HCT116 (cell line): ENCODE measurements at regions not wholly inside any gene's neighbourhood (a gene's known extent, or its start where the extent isn't known, plus 50 kb on each side); places are given as distances from the start of the nearest gene placed in this dataset.

ENCODE experiments used
- ATAC-seq: fragments of 200-7000 bp; cut with Tn5 transposase; 2 replicates; pipeline ENCODE4 v1.9.1; 2020; ENCODE audit warnings: mild to moderate bottlenecking, moderate library complexity
- BruUV-seq: library from RNA; stranded (reverse); fragments of 400-500 nt; replicated peaks from 2 replicates; lab custom pipeline; 2021; lab: Mats Ljungman, UMichigan
- CTCF ChIA-PET: fragments of 300-600 bp; sonication (Branson Sonifier 250); formaldehyde crosslinking; loops from one replicate; lab custom pipeline; 2021; ENCODE audit warnings: antibody characterized with exemption; lab: Charles Lee
- POLR2A ChIA-PET: fragments of 300-600, 350-600 bp; sonication (Branson Sonifier 250); formaldehyde crosslinking; loops from one replicate; lab custom pipeline; 2021; ENCODE audit warnings: antibody characterized with exemption; lab: Charles Lee
- RAD21 ChIA-PET, 2 experiments: fragments of 300-600 bp; sonication (Branson Sonifier 250); formaldehyde crosslinking; loops; one replicate each; lab custom pipeline; 2023; ENCODE audit warnings: low total read pairs in 2 of 2; ENCODE audit not compliant: uncharacterized antibody in 2 of 2, unreplicated experiment in 2 of 2, low non-redundant PET in 1 of 2; lab: Charles Lee
- DNase-seq: peaks from one replicate; pipeline ENCODE4 v3.0.0-alpha.2; 2010; ENCODE audit warnings: low read depth, low spot score
- H2AFZ ChIP-seq: fragments of 200-600 bp; shearing (Covaris generic), sonication (generic); 2 replicates; pipeline ENCODE4 v1.6.1; 2017; ENCODE audit warnings: low read depth, mixed run types, mixed read lengths, antibody characterized with exemption, low read length; ENCODE audit not compliant: poor library complexity, severe bottlenecking
- H3K27ac ChIP-seq: 2 replicates; pipeline ENCODE4 v1.5.1; 2012; ENCODE audit warnings: low read depth, low read length
- H3K27me3 ChIP-seq: fragments of 200-600 bp; sonication (generic); 2 replicates; pipeline ENCODE4 v1.6.1; 2016; ENCODE audit warnings: mixed run types, low read length, mixed read lengths; ENCODE audit not compliant: insufficient read depth
- H3K36me3 ChIP-seq, 2 experiments: fragments of 200-500 bp in 1 of 2; fragments of 200-600 bp in 1 of 2; sonication (Bioruptor generic) in 1 of 2; sonication (generic) in 1 of 2; 2 replicates each; pipeline versions ENCODE4 v1.5.1 to v1.6.1; 2014 to 2016; ENCODE audit warnings: low read length in 2 of 2, inconsistent platforms in 1 of 2, mixed read lengths in 1 of 2, mixed run types in 1 of 2; ENCODE audit not compliant: insufficient read depth in 2 of 2, control insufficient read depth in 1 of 2
- H3K4me1 ChIP-seq, 2 experiments: fragments of 200-600 bp in 1 of 2; sonication (generic) in 1 of 2; 2 replicates each; pipeline versions ENCODE4 v1.5.1 to v1.6.1; 2012 to 2017; ENCODE audit warnings: low read length in 2 of 2, inconsistent platforms in 1 of 2, mild to moderate bottlenecking in 1 of 2, mixed read lengths in 1 of 2, mixed run types in 1 of 2, moderate library complexity in 1 of 2; ENCODE audit not compliant: insufficient read depth in 2 of 2, control insufficient read depth in 1 of 2
- H3K4me2 ChIP-seq: fragments of 200-600 bp; sonication (generic); 2 replicates; pipeline ENCODE4 v1.6.1; 2017; ENCODE audit warnings: mixed run types, low read length, mixed read lengths
- H3K4me3 ChIP-seq, 2 experiments: fragments of 200-600 bp in 1 of 2; sonication (generic) in 1 of 2; replicated peaks in 1 of 2; 2 replicates each; pipeline ENCODE4 v1.5.1; 2011 to 2016; ENCODE audit warnings: low read length in 2 of 2, control low read depth in 1 of 2, low read depth in 1 of 2, mild to moderate bottlenecking in 1 of 2, mixed read lengths in 1 of 2, mixed run types in 1 of 2
- H3K79me2 ChIP-seq: fragments of 200-600 bp; sonication (generic); 2 replicates; pipeline ENCODE4 v1.6.1; 2017; ENCODE audit warnings: mild to moderate bottlenecking, mixed run types, low read length, moderate library complexity, mixed read lengths; ENCODE audit not compliant: insufficient read depth
- H3K9ac ChIP-seq: fragments of 200-600 bp; sonication (generic); 2 replicates; pipeline ENCODE4 v1.6.1; 2016; ENCODE audit warnings: low read length, mixed read lengths
- H3K9me2 ChIP-seq: fragments of 200-600 bp; sonication (generic), shearing (Covaris generic); 2 replicates; pipeline ENCODE4 v1.6.1; 2017; ENCODE audit warnings: mixed run types, mild to moderate bottlenecking, moderate library complexity; ENCODE audit not compliant: insufficient read depth
- H3K9me3 ChIP-seq, 2 experiments: fragments of 200-500 bp in 1 of 2; fragments of 200-600 bp in 1 of 2; sonication (Bioruptor generic) in 1 of 2; sonication (generic) in 1 of 2; 2 replicates each; pipeline ENCODE4 v1.6.1; 2014 to 2017; ENCODE audit warnings: low read length in 2 of 2, mixed read lengths in 2 of 2, inconsistent platforms in 1 of 2, low read depth in 1 of 2, mild to moderate bottlenecking in 1 of 2, mixed run types in 1 of 2, moderate library complexity in 1 of 2; ENCODE audit not compliant: control insufficient read depth in 1 of 2, insufficient read depth in 1 of 2
- H4K20me1 ChIP-seq: fragments of 200-600 bp; sonication (generic), shearing (Covaris generic); 2 replicates; pipeline ENCODE4 v1.6.1; 2017; ENCODE audit warnings: mixed run types, mild to moderate bottlenecking, moderate library complexity; ENCODE audit not compliant: insufficient read depth
- FOSL1 ChIP-seq: IDR thresholded peaks from 2 replicates; pipeline ENCODE4 v1.6.1; 2012; ENCODE audit warnings: low read depth
- POLR2A ChIP-seq: IDR thresholded peaks from 2 replicates; pipeline ENCODE4 v1.7.0; 2011; ENCODE audit warnings: borderline replicate concordance; ENCODE audit not compliant: insufficient read depth, insufficient read length; ENCODE audit errors: extremely low read depth
- SIN3A ChIP-seq: IDR thresholded peaks from 2 replicates; pipeline ENCODE4 v1.6.1; 2012; ENCODE audit warnings: low read depth
- TCF7L2 ChIP-seq: IDR thresholded peaks from 2 replicates; pipeline ENCODE4 v1.7.0; 2011; ENCODE audit warnings: borderline replicate concordance, inconsistent platforms; ENCODE audit not compliant: insufficient read depth, insufficient read length; ENCODE audit errors: extremely low read depth
- YY1 ChIP-seq: IDR thresholded peaks from 2 replicates; pipeline ENCODE4 v1.6.1; 2011; ENCODE audit warnings: low read length, low read depth, moderate library complexity, mild to moderate bottlenecking; ENCODE audit not compliant: insufficient replicate concordance; ENCODE audit errors: extremely low read depth
- ZFX ChIP-seq: fragments of 450-650 bp; IDR thresholded peaks from 2 replicates; pipeline ENCODE4 v1.6.1; 2017
- intact Hi-C: fragments of 100-400 bp; cut with micrococcal nuclease; formaldehyde crosslinking; loops from 2 replicates; pipeline ENCODE4 v1.10.0; 2022
- TF ChIP-seq, protein P1 (sequence below), 3 experiments: fragments of 200-600 bp in 1 of 3; sonication (generic) in 1 of 3; IDR thresholded peaks in 2 of 3; conservative IDR thresholded peaks in 1 of 3; 2 replicates each; pipeline ENCODE4 v1.5.1; 2012 to 2017; ENCODE audit warnings: low read depth in 2 of 3, low read length in 2 of 3, antibody characterized with exemption in 1 of 3, borderline replicate concordance in 1 of 3, control low read depth in 1 of 3, mild to moderate bottlenecking in 1 of 3, mixed read lengths in 1 of 3, mixed run types in 1 of 3, moderate library complexity in 1 of 3; ENCODE audit not compliant: insufficient read depth in 1 of 3
- TF ChIP-seq, protein P2 (sequence below): IDR thresholded peaks from 2 replicates; pipeline ENCODE4 v1.6.1; 2012; ENCODE audit warnings: low read depth
- TF ChIP-seq, protein P3 (sequence below): IDR thresholded peaks from 2 replicates; pipeline ENCODE4 v1.6.1; 2011; ENCODE audit warnings: mild to moderate bottlenecking, low read length, moderate library complexity; ENCODE audit not compliant: insufficient replicate concordance; ENCODE audit errors: extremely low read depth

DNA sequence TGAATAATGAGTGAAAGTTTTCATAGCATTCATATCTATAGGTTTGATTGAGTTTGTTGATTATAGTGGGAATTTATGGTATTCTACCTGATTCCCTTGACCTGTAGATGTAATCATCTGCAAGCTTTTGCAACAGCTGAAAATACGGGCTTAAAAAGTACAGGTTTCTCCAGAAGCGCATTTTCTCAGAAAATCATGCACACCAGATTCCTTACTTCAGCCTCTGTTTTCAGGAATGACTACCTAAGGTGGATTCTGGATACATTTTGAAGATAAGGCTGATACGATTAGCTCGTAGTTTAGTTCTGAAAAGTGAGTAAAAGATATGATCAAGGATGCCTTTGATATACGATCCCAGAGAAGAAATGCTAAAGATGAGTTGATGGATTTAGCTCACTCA is 694.8 kb upstream of the CDH10 start:
- no peaks in the 10 kb centered on the region for H3K9me2 ChIP-seq
- TF ChIP-seq, protein P1, sequence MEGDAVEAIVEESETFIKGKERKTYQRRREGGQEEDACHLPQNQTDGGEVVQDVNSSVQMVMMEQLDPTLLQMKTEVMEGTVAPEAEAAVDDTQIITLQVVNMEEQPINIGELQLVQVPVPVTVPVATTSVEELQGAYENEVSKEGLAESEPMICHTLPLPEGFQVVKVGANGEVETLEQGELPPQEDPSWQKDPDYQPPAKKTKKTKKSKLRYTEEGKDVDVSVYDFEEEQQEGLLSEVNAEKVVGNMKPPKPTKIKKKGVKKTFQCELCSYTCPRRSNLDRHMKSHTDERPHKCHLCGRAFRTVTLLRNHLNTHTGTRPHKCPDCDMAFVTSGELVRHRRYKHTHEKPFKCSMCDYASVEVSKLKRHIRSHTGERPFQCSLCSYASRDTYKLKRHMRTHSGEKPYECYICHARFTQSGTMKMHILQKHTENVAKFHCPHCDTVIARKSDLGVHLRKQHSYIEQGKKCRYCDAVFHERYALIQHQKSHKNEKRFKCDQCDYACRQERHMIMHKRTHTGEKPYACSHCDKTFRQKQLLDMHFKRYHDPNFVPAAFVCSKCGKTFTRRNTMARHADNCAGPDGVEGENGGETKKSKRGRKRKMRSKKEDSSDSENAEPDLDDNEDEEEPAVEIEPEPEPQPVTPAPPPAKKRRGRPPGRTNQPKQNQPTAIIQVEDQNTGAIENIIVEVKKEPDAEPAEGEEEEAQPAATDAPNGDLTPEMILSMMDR (IDR thresholded peaks at IDR 0.05 in 2 of 3, conservative IDR thresholded peaks at IDR 0.05 in 1 of 3; ENCODE audit: borderline replicate concordance in 1 of 3, insufficient read depth in 1 of 3, low read depth in 2 of 3, low read length in 2 of 3): no peak
- TF ChIP-seq YY1: no peak
- TF ChIP-seq POLR2A: no peak
- no peak for TF ChIP-seq SIN3A
- TF ChIP-seq TCF7L2: no peak
- TF ChIP-seq FOSL1: no peak
- TF ChIP-seq, protein P2, sequence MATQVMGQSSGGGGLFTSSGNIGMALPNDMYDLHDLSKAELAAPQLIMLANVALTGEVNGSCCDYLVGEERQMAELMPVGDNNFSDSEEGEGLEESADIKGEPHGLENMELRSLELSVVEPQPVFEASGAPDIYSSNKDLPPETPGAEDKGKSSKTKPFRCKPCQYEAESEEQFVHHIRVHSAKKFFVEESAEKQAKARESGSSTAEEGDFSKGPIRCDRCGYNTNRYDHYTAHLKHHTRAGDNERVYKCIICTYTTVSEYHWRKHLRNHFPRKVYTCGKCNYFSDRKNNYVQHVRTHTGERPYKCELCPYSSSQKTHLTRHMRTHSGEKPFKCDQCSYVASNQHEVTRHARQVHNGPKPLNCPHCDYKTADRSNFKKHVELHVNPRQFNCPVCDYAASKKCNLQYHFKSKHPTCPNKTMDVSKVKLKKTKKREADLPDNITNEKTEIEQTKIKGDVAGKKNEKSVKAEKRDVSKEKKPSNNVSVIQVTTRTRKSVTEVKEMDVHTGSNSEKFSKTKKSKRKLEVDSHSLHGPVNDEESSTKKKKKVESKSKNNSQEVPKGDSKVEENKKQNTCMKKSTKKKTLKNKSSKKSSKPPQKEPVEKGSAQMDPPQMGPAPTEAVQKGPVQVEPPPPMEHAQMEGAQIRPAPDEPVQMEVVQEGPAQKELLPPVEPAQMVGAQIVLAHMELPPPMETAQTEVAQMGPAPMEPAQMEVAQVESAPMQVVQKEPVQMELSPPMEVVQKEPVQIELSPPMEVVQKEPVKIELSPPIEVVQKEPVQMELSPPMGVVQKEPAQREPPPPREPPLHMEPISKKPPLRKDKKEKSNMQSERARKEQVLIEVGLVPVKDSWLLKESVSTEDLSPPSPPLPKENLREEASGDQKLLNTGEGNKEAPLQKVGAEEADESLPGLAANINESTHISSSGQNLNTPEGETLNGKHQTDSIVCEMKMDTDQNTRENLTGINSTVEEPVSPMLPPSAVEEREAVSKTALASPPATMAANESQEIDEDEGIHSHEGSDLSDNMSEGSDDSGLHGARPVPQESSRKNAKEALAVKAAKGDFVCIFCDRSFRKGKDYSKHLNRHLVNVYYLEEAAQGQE: no peak
- no peak for TF ChIP-seq ZFX
- TF ChIP-seq, protein P3, sequence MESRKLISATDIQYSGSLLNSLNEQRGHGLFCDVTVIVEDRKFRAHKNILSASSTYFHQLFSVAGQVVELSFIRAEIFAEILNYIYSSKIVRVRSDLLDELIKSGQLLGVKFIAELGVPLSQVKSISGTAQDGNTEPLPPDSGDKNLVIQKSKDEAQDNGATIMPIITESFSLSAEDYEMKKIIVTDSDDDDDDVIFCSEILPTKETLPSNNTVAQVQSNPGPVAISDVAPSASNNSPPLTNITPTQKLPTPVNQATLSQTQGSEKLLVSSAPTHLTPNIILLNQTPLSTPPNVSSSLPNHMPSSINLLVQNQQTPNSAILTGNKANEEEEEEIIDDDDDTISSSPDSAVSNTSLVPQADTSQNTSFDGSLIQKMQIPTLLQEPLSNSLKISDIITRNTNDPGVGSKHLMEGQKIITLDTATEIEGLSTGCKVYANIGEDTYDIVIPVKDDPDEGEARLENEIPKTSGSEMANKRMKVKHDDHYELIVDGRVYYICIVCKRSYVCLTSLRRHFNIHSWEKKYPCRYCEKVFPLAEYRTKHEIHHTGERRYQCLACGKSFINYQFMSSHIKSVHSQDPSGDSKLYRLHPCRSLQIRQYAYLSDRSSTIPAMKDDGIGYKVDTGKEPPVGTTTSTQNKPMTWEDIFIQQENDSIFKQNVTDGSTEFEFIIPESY: no peak
- no peak overlapping the region for H3K27ac ChIP-seq
- H3K4me2 ChIP-seq: no peak overlapping the region
- no peaks in the 10 kb centered on the region for H3K4me1 ChIP-seq
- no peak overlapping the region for H3K4me3 ChIP-seq
- no peaks in the 10 kb centered on the region for H3K79me2 ChIP-seq
- POLR2A ChIA-PET: no interaction called here
- H3K9me3 ChIP-seq: peaks cover 12 to 21% of the 10 kb centered on the region in 2 experiments; a peak in 2 of 4 replicates
- H3K36me3 ChIP-seq: no peaks in the 10 kb centered on the region
- RAD21 ChIA-PET: no interaction called here
- no peak for ATAC-seq
- BruUV-seq: no TSS peak
- H3K9ac ChIP-seq: no peak overlapping the region
- H4K20me1 ChIP-seq: no peaks in the 10 kb centered on the region
- intact Hi-C loops: no loop called here
- CTCF ChIA-PET: no interaction called here
- no peaks in the 10 kb centered on the region for H3K27me3 ChIP-seq
- H2AFZ ChIP-seq: no peak overlapping the region
- no peak for DNase-seq
